Ovary (tissue), 7 donors: ENCODE measurements at regions not wholly inside any gene's neighbourhood (a gene's known extent, or its start where the extent isn't known, plus 50 kb on each side); places are given as distances from the start of the nearest gene placed in this dataset.

Experiments used
- DNase-seq, 5 donors: peaks; one replicate each; pipeline ENCODE4 v3.0.0-alpha.2; 2019 to 2020
- H3K27ac ChIP-seq, 2 donors: fragments of 200-600 bp; one replicate each; pipeline versions ENCODE4 v1.5.1 to v1.8.0; 2019 to 2022
- H3K27me3 ChIP-seq: fragments of 200-600 bp; one replicate; pipeline ENCODE4 v1.8.0; 2022
- H3K36me3 ChIP-seq: fragments of 200-600 bp; sonication (generic); one replicate; pipeline ENCODE4 v1.5.1; 2019
- H3K4me1 ChIP-seq: one replicate; pipeline ENCODE4 v1.8.1; 2013; ENCODE audit warnings: mild to moderate bottlenecking, moderate library complexity; ENCODE audit not compliant: insufficient read depth
- H3K4me3 ChIP-seq: fragments of 200-600 bp; sonication (generic); one replicate; pipeline ENCODE4 v1.5.1; 2017
- H3K9me3 ChIP-seq, 2 donors: fragments of 200-600 bp in 1 of 2; sonication (generic) in 1 of 2; one replicate each; pipeline versions ENCODE4 v1.5.1 to v1.8.1; 2013 to 2019; ENCODE audit warnings: mild to moderate bottlenecking in 1 of 2, moderate library complexity in 1 of 2
- EP300 ChIP-seq: sonication (generic); formaldehyde crosslinking; IDR thresholded peaks from one replicate; pipeline ENCODE4 v1.6.1; 2017; ENCODE audit warnings: antibody characterized with exemption
- POLR2A ChIP-seq: fragments of 450-650 bp; IDR thresholded peaks from one replicate; pipeline ENCODE4 v1.6.1; 2017; ENCODE audit warnings: antibody characterized with exemption, mild to moderate bottlenecking, moderate library complexity
- WGBS, 3 donors: extraction: QIAGEN DNeasy Blood & Tissue Kit in 1 of 3; methylation state at CpG; one replicate each; pipeline versions ENCODE4 v1.1.5 to v1.1.7; 2013 to 2017; 5-methylcytosine and 5-hydroxymethylcytosine counted together
- intact Hi-C, 4 donors: fragments of 100-400 bp; cut with DNase I; formaldehyde crosslinking; loops; one replicate each; pipeline versions ENCODE4 v1.11.0 to v1.15.1; 2022 to 2023
- TF ChIP-seq, protein P1 (sequence below), 3 donors: fragments of 450-650 bp in 2 of 3; fragments of 200-600 bp in 1 of 3; IDR thresholded peaks; one replicate each; pipeline versions ENCODE4 v1.5.1 to v1.8.0; 2016 to 2022; ENCODE audit warnings: antibody characterized with exemption in 3 of 3, mild to moderate bottlenecking in 1 of 3
- donor health status: DM: no; HTN: no; CAD: no; lungs with moderate emphysema.
- donor health status: DM: no; HTN: no; CAD: no.
- donor health status: Bipolar disorder and iron deficiency.
- donor health status: DM: no; HTN: no; CAD: no.
- donor health status: DM: yes; HTN: yes; CAD: no.

DNA sequence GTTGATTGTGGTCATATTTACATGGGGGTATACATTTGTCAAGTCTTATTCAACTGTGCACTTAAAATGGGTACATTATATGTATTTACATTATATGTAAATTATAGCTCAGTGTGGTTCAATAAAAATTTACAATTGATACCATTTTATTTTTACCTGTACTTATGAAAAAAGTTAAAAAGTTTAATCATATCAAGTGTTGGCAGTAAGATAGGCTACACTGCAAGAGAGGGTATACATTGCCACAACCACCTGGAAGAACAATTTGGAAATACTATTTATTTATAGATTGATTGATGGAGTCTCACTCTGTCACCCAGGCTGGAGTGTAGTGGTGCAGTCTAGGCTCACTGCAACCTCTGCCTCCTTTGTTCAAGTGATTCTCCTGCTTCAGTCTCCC is 453.3 kb downstream of the XYLT1 start:
- TF ChIP-seq, protein P1, sequence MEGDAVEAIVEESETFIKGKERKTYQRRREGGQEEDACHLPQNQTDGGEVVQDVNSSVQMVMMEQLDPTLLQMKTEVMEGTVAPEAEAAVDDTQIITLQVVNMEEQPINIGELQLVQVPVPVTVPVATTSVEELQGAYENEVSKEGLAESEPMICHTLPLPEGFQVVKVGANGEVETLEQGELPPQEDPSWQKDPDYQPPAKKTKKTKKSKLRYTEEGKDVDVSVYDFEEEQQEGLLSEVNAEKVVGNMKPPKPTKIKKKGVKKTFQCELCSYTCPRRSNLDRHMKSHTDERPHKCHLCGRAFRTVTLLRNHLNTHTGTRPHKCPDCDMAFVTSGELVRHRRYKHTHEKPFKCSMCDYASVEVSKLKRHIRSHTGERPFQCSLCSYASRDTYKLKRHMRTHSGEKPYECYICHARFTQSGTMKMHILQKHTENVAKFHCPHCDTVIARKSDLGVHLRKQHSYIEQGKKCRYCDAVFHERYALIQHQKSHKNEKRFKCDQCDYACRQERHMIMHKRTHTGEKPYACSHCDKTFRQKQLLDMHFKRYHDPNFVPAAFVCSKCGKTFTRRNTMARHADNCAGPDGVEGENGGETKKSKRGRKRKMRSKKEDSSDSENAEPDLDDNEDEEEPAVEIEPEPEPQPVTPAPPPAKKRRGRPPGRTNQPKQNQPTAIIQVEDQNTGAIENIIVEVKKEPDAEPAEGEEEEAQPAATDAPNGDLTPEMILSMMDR (IDR thresholded peaks at IDR 0.05), result no peak
- TF ChIP-seq EP300, result no peak
- no peak for TF ChIP-seq POLR2A
- Histone ChIP-seq H3K4me1 (no peaks in the 10 kb centered on the region), H3K4me3 (no peak overlapping the region), H3K9me3 (no peaks in the 10 kb centered on the region), H3K27me3 (no peaks in the 10 kb centered on the region), H3K36me3 (no peaks in the 10 kb centered on the region), H3K27ac (no peak overlapping the region)
- intact Hi-C loops, result no loop called here
- no peak for DNase-seq

DNA sequence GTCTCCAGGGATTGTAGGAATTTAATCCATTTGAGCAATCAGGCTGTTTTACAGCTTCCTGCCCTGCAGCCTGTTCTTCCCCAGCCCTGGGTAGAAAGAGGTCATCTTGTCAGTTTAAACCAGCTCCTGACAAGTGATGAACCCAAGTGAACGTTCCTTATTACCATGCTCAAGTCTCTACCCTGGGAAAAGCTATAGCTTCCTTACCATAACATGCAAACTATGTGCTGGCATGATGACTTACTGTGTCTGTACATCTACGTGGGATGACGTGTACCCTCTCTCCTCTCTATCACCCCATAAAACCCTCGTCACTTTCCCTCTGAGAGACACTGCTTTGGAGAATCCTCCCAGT is 452.2 kb downstream of the XYLT1 start:
- TF ChIP-seq EP300 (no peak), POLR2A (no peak)
- TF ChIP-seq, protein P1 (IDR thresholded peaks at IDR 0.05), result no peak
- intact Hi-C loops, result no loop called here
- Histone ChIP-seq H3K36me3 (no peaks in the 10 kb centered on the region), H3K4me3 (no peak overlapping the region), H3K9me3 (no peaks in the 10 kb centered on the region), H3K4me1 (no peaks in the 10 kb centered on the region), H3K27me3 (no peaks in the 10 kb centered on the region), H3K27ac (no peak overlapping the region)
- WGBS, 3 donors, result 16 to 24% (median 18%) methylated on average over 4 of the region's 4 CpGs
- no peak for DNase-seq

DNA sequence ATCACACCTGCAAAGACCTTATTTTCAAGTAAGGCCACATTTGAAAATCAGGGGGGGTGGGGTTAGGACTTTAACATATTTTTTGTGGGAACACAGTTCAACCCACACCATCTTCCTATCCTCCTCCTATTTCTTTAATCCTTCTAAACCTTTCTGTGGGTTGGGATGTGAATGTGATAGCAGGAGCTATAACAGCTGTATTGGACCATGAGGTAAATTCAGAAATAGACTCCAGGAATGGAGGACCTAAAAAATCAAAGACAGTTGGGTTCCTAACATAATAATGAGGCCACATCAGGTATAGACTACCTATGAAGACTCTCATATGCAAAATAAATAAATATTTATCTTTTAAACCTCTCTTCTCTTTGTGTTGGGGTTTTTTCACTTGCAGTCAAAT is 451.4 kb downstream of the XYLT1 start:
- Histone ChIP-seq H3K27ac (no peak overlapping the region), H3K9me3 (no peaks in the 10 kb centered on the region), H3K4me1 (no peaks in the 10 kb centered on the region), H3K4me3 (no peak overlapping the region), H3K27me3 (no peaks in the 10 kb centered on the region), H3K36me3 (no peaks in the 10 kb centered on the region)
- DNase-seq, result no peak
- TF ChIP-seq, protein P1 (IDR thresholded peaks at IDR 0.05), result no peak
- TF ChIP-seq POLR2A, result no peak
- TF ChIP-seq EP300, result no peak
- intact Hi-C loops, result no loop called here

DNA sequence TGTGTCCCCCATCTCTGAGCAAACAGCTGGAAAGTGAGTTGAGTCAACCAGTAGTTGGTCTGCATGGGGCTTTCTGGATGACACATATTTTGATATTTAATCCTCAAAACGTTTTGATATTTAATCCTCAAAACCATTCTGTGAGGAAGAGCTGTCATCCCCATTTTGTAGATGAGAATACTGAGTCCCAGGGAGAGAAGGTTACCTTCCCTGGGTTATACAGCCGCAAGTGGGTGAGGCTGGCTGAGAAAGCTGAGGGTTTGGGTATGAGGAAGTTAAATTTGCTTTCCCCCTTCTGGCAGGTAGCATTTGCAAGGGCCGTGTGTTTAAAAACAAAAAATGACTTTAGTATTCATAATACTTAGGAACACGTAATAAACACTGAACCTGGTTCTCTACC is 447.2 kb downstream of the XYLT1 start:
- intact Hi-C loops, result no loop called here
- 53 to 58% (median 54%) methylated on average over 4 of the region's 4 CpGs for WGBS, 3 donors

More for the DNA sequence above, 447.2 kb downstream of the XYLT1 start:
- Histone ChIP-seq H3K4me1 (no peaks in the 10 kb centered on the region), H3K36me3 (no peaks in the 10 kb centered on the region), H3K27ac (no peak overlapping the region), H3K27me3 (no peaks in the 10 kb centered on the region), H3K4me3 (no peak overlapping the region), H3K9me3 (no peaks in the 10 kb centered on the region)
- no peak for DNase-seq
- TF ChIP-seq EP300 (no peak), POLR2A (no peak)
- TF ChIP-seq, protein P1 (IDR thresholded peaks at IDR 0.05), result no peak
